Transverse colon (tissue), 4 donors: ENCODE measurements at regions not wholly inside any gene's neighbourhood (a gene's known extent, or its start where the extent isn't known, plus 50 kb on each side); places are given as distances from the start of the nearest gene placed in this dataset.

ENCODE experiments used
- DNase-seq: peaks from one replicate; pipeline ENCODE4 v3.0.0-alpha.2; 2019
- H3K27ac ChIP-seq, 4 donors: fragments of 200-600 bp; sonication (generic); 2 replicates each; pipeline ENCODE4 v1.5.1; 2016 to 2018; ENCODE audit warnings: inconsistent platforms in 4 of 4
- H3K27me3 ChIP-seq: fragments of 200-600 bp; sonication (generic); 2 replicates; pipeline ENCODE4 v1.5.1; 2017; ENCODE audit warnings: inconsistent platforms
- H3K36me3 ChIP-seq, 4 donors: fragments of 200-600 bp; sonication (generic); 2 replicates each; pipeline ENCODE4 v1.5.1; 2017 to 2019; ENCODE audit warnings: inconsistent platforms in 4 of 4
- H3K4me1 ChIP-seq, 4 donors: fragments of 200-600 bp; sonication (generic); 2 replicates each; pipeline ENCODE4 v1.5.1; 2017 to 2020; ENCODE audit warnings: inconsistent platforms in 4 of 4
- H3K4me3 ChIP-seq, 4 donors: fragments of 200-600 bp; sonication (generic); 1 replicate in 1 of 4; 2 replicates in 3 of 4; pipeline versions ENCODE4 v1.5.1 to v1.6.1; 2017 to 2019; ENCODE audit warnings: inconsistent platforms in 4 of 4
- H3K9me3 ChIP-seq, 2 donors: fragments of 200-600 bp; sonication (generic); 2 replicates each; pipeline ENCODE4 v1.5.1; 2017 to 2019; ENCODE audit warnings: inconsistent platforms in 2 of 2
- CTCF ChIP-seq, 5 experiments: fragments of 200-600 bp in 3 of 5; fragments of 450-650 bp in 2 of 5; sonication (generic) in 3 of 5; IDR thresholded peaks; 1 replicate in 2 of 5; 2 replicates in 3 of 5; pipeline ENCODE4 v1.5.1; 2016 to 2017; ENCODE audit warnings: antibody characterized with exemption in 5 of 5, inconsistent platforms in 3 of 5, mild to moderate bottlenecking in 2 of 5, moderate library complexity in 1 of 5
- EP300 ChIP-seq: sonication (generic); formaldehyde crosslinking; IDR thresholded peaks from one replicate; pipeline ENCODE4 v1.6.1; 2017; ENCODE audit warnings: antibody characterized with exemption, low read depth
- POLR2A ChIP-seq: fragments of 450-650 bp; IDR thresholded peaks from one replicate; pipeline ENCODE4 v1.6.1; 2016; ENCODE audit warnings: antibody characterized with exemption, mild to moderate bottlenecking, moderate library complexity
- POLR2AphosphoS5 ChIP-seq, 3 donors: sonication (generic); formaldehyde crosslinking; IDR thresholded peaks; one replicate each; pipeline ENCODE4 v1.6.1; 2016; ENCODE audit warnings: antibody characterized with exemption in 3 of 3
- WGBS, 2 donors: methylation state at CpG; one replicate each; pipeline ENCODE4 v1.1.5; 2018; ENCODE audit warnings: low coverage in 1 of 2; 5-methylcytosine and 5-hydroxymethylcytosine counted together
- in situ Hi-C, 4 donors: fragments of 200-750 bp; cut with MboI; loops; one replicate each; pipeline versions ENCODE4 v1.15.0 to v1.15.1; 2017; ENCODE audit warnings: low sequenced_read_pairs in 3 of 4, low pct_ligation_motif_present in 1 of 4, low pct_unique_long_range_greater_than_20kb in 1 of 4
- intact Hi-C: fragments of 100-400 bp; cut with DNase I; formaldehyde crosslinking; loops from one replicate; pipeline ENCODE4 v1.15.1; 2023; ENCODE audit warnings: low total_unique reads

GRCh38 chr12:11568762-11569478 lies 80.6 kb upstream of the ETV6 start:
- Histone ChIP-seq H3K27ac (peak overlapping the region in 1 of 4 donors; percentile 3), H3K4me1 (no peaks in the 10 kb centered on the region), H3K9me3 (peaks cover 0 to 1% of the 10 kb centered on the region in 2 donors), H3K4me3 (no peak overlapping the region), H3K36me3 (no peaks in the 10 kb centered on the region), H3K27me3 (no peaks in the 10 kb centered on the region)
- peak; percentile 40 for DNase-seq
- whole genome bisulfite sequencing, 2 donors, result 63 to 79% methylated on average over 5 to 8 of the region's 8 CpGs
- intact Hi-C loops, result no loop called here
- in situ Hi-C loops, result loop anchor here in 2 of 4 donors (25.0 kb wide), 2 partner anchors 768 to 1118 kb away; partner anchors contain the start of gene GPR19 (in 1 of the 2)
- TF ChIP-seq POLR2AphosphoS5 (IDR thresholded peaks at IDR 0.05) (no peak), POLR2A (no peak), EP300 (no peak), CTCF (IDR thresholded peaks at IDR 0.05) (no peak)

DNA sequence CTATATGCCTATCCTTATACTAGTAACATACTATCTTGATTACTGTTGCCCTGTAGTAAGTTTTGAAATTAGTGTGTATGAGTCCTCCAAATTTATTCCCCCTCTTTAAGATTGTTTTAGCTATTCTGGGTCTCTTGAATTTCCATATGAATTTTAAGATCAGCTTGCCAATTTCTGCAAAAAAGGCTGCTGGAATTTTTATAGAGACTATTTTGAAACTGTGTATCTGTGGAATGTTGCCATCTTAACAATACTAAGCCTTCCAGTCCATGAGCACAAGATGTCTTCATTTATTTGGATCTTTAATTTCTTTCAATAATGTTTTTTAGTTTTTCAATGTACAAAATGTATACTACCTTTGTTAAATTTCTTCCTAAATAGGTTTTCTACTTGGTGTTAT lies 79.8 kb upstream of the ETV6 start:
- H3K4me3 ChIP-seq, result no peak overlapping the region
- H3K4me1 ChIP-seq, result no peaks in the 10 kb centered on the region
- in situ Hi-C loops (loop anchor here in 2 of 4 donors (25.0 kb wide), 2 partner anchors 768 to 1118 kb away; partner anchors contain the start of gene GPR19 (in 1 of the 2)), intact Hi-C loops (no loop called here)
- H3K36me3 ChIP-seq, result no peaks in the 10 kb centered on the region
- H3K27me3 ChIP-seq, result no peaks in the 10 kb centered on the region
- H3K9me3 ChIP-seq, result peaks cover 0 to 5% of the 10 kb centered on the region in 2 donors
- no peak for DNase-seq
- no peak overlapping the region for H3K27ac ChIP-seq
- TF ChIP-seq EP300, result no peak
- no peak for TF ChIP-seq POLR2AphosphoS5 (IDR thresholded peaks at IDR 0.05)
- no peak for TF ChIP-seq POLR2A
- TF ChIP-seq CTCF (IDR thresholded peaks at IDR 0.05), result no peak

- DNase-seq, result no peak
- intact Hi-C loops, result no loop called here
Observed at GRCh38 chr12:11573880-11574279, 75.6 kb upstream of the ETV6 start.

More at GRCh38 chr12:11573880-11574279, 75.6 kb upstream of the ETV6 start:
- Histone ChIP-seq H3K27me3 (no peaks in the 10 kb centered on the region), H3K4me1 (no peaks in the 10 kb centered on the region), H3K36me3 (no peaks in the 10 kb centered on the region), H3K4me3 (no peak overlapping the region), H3K27ac (no peak overlapping the region), H3K9me3 (peaks cover 0 to 5% of the 10 kb centered on the region in 2 donors)
- 90 to 94% methylated on average over 2 of the region's 2 CpGs for WGBS, 2 donors
- in situ Hi-C loops, result loop anchor here in 2 of 4 donors (25.0 kb wide), 2 partner anchors 763 to 1113 kb away; partner anchors contain the start of gene GPR19 (in 1 of the 2)
- TF ChIP-seq POLR2AphosphoS5 (IDR thresholded peaks at IDR 0.05) (no peak), EP300 (no peak), POLR2A (no peak), CTCF (IDR thresholded peaks at IDR 0.05) (no peak)
